NT2/D1 (cell line): ENCODE measurements at regions not wholly inside any gene's neighbourhood (a gene's known extent, or its start where the extent isn't known, plus 50 kb on each side); places are given as distances from the start of the nearest gene placed in this dataset.

ENCODE experiments used
- SUZ12 ChIP-seq: IDR thresholded peaks from 2 replicates; pipeline ENCODE4 v1.6.1; 2011; ENCODE audit not compliant: insufficient read length, insufficient read depth; ENCODE audit errors: extremely low read depth
- YY1 ChIP-seq: IDR thresholded peaks from 2 replicates; pipeline ENCODE4 v1.6.1; 2011; ENCODE audit not compliant: insufficient read length, insufficient read depth

- TF ChIP-seq SUZ12 = no peak
- no peak for TF ChIP-seq YY1
Measured at GRCh38 chr11:134657631-134658030, 245.6 kb upstream of the B3GAT1 start.
